ENCODE measurements at regions not wholly inside any gene's neighbourhood (a gene's known extent, or its start where the extent isn't known, plus 50 kb on each side); places are given as distances from the start of the nearest gene placed in this dataset.
A peak's percentile ranks its signal among the peaks of the same experiment; 100 is the strongest.

DNA sequence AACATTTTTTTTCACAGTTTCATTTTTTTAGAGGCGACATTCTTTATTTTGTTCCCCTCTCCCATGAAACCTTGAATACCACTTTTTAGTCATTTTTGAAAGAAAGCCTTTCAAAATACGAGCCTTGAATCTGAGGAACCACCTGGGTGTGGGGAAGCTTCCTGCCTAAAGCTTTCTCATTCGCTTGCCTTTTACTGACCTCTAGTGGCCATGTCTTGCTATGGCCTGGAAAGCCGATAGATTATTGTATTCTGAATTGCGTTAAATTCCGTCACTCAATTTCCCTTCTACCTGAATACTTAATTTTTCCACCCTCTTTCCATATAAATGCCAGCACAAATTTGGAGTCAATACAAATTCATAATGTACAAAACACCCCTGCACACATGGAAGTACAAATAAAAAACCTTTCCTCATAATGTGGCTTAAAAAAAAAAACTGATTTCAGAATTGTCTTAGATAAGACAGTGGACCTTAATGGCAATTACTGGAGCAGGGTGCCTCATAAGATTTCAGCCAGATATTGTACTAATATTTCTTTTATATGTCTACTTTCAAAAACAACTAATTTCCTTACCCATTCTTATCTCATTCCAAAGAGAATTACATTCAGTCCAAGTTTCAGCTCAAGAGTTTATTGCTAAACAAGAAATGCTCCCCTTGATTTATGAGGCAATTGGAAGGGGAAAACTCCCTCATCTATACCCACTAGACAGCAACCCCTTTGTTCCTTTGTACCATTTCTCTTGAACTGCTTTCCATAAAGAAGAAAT is 217.9 kb downstream of the CENPC start:
- Histone ChIP-seq H3K4me1 (ENCODE audit: insufficient read depth, low read length) (no peaks in the 10 kb centered on the region), H3K79me2 (ENCODE audit: insufficient read depth, low read length) (no peaks in the 10 kb centered on the region), H3K27ac (ENCODE audit: extremely low read length, insufficient read depth, low read length) (no peak overlapping the region), H3K27me3 (ENCODE audit: control insufficient read depth in 1 of 2, insufficient read depth in 2 of 2, low read length in 2 of 2) (no peaks in the 10 kb centered on the region), H3K4me2 (ENCODE audit: low read depth, low read length) (no peak overlapping the region), H3K36me3 (replicated peaks in 1 of 2; ENCODE audit: control insufficient read depth in 1 of 2, insufficient read depth in 2 of 2, low read length in 2 of 2) (no peaks in the 10 kb centered on the region), H2AFZ (ENCODE audit: low read length) (no peak overlapping the region), H3K9ac (ENCODE audit: insufficient read depth, low read depth, low read length) (no peak overlapping the region), H4K20me1 (ENCODE audit: insufficient read depth, low read length) (no peaks in the 10 kb centered on the region), H3K9me3 (ENCODE audit: low read length) (no peaks in the 10 kb centered on the region), H3K4me3 (replicated peaks in 1 of 3; ENCODE audit: insufficient read depth in 1 of 3, low read depth in 2 of 3, low read length in 3 of 3) (no peak overlapping the region)
- whole genome bisulfite sequencing (ENCODE audit: low lambda C conversion rate), result 1% methylated on average over 6 of the region's 6 CpGs
- peak; percentile 90 for ATAC-seq
- in situ Hi-C loops (cut with HindIII; ENCODE audit: extremely low pct_ligation_motif_present, low pct_unique_long_range_greater_than_20kb) (loop anchor here (10.0 kb wide), 1 partner anchor 223 kb away; no protein-coding TSS in a partner anchor), intact Hi-C loops (cut with micrococcal nuclease; ENCODE audit: unreplicated experiment) (loop anchor here (1.0 kb wide), 2 partner anchors 205 to 239 kb away; no protein-coding TSS in a partner anchor)
- FAIRE-seq, result peak; percentile 56
- BruUV-seq (replicated peaks), result no TSS peak
- ChIA-PET POLR2A (no interaction called here), CTCF (ENCODE audit: low intra/inter-chr PET ratio, low total read pairs) (interaction anchor here (1.7 to 3.1 kb wide), 2 partner anchors 205 to 240 kb away, joined by 3 to 22 read pairs; no protein-coding TSS in a partner anchor)
- DNase-seq (ENCODE audit: low spot score), result peak; percentile 64
- TF ChIP-seq, protein P1, sequence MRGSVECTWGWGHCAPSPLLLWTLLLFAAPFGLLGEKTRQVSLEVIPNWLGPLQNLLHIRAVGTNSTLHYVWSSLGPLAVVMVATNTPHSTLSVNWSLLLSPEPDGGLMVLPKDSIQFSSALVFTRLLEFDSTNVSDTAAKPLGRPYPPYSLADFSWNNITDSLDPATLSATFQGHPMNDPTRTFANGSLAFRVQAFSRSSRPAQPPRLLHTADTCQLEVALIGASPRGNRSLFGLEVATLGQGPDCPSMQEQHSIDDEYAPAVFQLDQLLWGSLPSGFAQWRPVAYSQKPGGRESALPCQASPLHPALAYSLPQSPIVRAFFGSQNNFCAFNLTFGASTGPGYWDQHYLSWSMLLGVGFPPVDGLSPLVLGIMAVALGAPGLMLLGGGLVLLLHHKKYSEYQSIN (CRISPR knock-in tag; IDR thresholded peaks at IDR 0.05; ENCODE audit: borderline replicate concordance), result no peak
- TF ChIP-seq FIP1L1 (IDR thresholded peaks at IDR 0.05; ENCODE audit: borderline replicate concordance, insufficient read depth, low read depth, low read length) (no peak), RAD51 (IDR thresholded peaks at IDR 0.05; ENCODE audit: borderline replicate concordance) (no peak), SSRP1 (CRISPR knock-in tag; IDR thresholded peaks at IDR 0.05) (no peak), FOXO1 (CRISPR knock-in tag; IDR thresholded peaks at IDR 0.05) (no peak), ZNF839 (CRISPR knock-in tag; IDR thresholded peaks at IDR 0.05; ENCODE audit: borderline replicate concordance) (no peak), STAG1 (CRISPR knock-in tag; IDR thresholded peaks at IDR 0.05) (peak; percentile 87), HOXA3 (CRISPR knock-in tag; IDR thresholded peaks at IDR 0.05) (no peak), IKZF4 (CRISPR knock-in tag; IDR thresholded peaks at IDR 0.05; ENCODE audit: borderline replicate concordance, low read depth, not compliant biosample characterization) (no peak), ATAD3A (CRISPR knock-in tag; IDR thresholded peaks at IDR 0.05) (no peak), ZNF687 (CRISPR knock-in tag; IDR thresholded peaks at IDR 0.05) (no peak), SMC3 (IDR thresholded peaks at IDR 0.05; ENCODE audit: low read length) (peak; percentile 67), REST (IDR thresholded peaks at IDR 0.05; ENCODE audit: borderline replicate concordance in 1 of 2, low read depth in 1 of 2, low read length in 2 of 2) (no peak), RAD21 (CRISPR knock-in tag; IDR thresholded peaks at IDR 0.05) (peak; percentile 67), ZNF468 (CRISPR knock-in tag; IDR thresholded peaks at IDR 0.05) (no peak), TAF1 (CRISPR knock-in tag; IDR thresholded peaks at IDR 0.05) (no peak)

Measured in HepG2 (cell line).